ENCODE measurements at regions not wholly inside any gene's neighbourhood (a gene's known extent, or its start where the extent isn't known, plus 50 kb on each side); places are given as distances from the start of the nearest gene placed in this dataset.

DNA sequence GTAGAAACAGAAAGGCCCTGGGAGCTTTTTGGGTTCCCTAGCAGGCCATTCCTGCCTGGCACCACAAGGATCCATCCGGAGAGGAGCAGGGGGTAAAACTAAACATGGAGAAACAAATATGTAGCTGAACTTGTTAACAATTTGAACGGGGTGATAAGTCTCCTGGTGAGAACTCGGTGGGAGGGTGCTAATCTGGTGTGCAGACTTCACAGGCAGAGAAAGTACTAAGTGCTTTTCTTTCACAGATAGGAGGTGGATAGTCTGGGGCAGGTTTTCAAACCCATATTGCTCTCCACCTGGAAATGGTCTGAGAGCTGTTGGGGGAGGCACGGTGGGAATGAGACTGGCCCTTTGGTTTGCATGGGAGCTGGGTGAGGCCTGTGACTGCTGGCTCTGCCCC, 196.3 kb upstream of the FUT9 start (continued):
- TF ChIP-seq, protein P1, sequence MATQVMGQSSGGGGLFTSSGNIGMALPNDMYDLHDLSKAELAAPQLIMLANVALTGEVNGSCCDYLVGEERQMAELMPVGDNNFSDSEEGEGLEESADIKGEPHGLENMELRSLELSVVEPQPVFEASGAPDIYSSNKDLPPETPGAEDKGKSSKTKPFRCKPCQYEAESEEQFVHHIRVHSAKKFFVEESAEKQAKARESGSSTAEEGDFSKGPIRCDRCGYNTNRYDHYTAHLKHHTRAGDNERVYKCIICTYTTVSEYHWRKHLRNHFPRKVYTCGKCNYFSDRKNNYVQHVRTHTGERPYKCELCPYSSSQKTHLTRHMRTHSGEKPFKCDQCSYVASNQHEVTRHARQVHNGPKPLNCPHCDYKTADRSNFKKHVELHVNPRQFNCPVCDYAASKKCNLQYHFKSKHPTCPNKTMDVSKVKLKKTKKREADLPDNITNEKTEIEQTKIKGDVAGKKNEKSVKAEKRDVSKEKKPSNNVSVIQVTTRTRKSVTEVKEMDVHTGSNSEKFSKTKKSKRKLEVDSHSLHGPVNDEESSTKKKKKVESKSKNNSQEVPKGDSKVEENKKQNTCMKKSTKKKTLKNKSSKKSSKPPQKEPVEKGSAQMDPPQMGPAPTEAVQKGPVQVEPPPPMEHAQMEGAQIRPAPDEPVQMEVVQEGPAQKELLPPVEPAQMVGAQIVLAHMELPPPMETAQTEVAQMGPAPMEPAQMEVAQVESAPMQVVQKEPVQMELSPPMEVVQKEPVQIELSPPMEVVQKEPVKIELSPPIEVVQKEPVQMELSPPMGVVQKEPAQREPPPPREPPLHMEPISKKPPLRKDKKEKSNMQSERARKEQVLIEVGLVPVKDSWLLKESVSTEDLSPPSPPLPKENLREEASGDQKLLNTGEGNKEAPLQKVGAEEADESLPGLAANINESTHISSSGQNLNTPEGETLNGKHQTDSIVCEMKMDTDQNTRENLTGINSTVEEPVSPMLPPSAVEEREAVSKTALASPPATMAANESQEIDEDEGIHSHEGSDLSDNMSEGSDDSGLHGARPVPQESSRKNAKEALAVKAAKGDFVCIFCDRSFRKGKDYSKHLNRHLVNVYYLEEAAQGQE (IDR thresholded peaks at IDR 0.05; ENCODE audit: unreplicated experiment): no peak
- no peak for TF ChIP-seq STAT1 (IDR thresholded peaks at IDR 0.05; ENCODE audit: unreplicated experiment)
- TF ChIP-seq ZNF331 (CRISPR knock-in tag; IDR thresholded peaks at IDR 0.05; ENCODE audit: low read depth): no peak
- TF ChIP-seq, protein P2, sequence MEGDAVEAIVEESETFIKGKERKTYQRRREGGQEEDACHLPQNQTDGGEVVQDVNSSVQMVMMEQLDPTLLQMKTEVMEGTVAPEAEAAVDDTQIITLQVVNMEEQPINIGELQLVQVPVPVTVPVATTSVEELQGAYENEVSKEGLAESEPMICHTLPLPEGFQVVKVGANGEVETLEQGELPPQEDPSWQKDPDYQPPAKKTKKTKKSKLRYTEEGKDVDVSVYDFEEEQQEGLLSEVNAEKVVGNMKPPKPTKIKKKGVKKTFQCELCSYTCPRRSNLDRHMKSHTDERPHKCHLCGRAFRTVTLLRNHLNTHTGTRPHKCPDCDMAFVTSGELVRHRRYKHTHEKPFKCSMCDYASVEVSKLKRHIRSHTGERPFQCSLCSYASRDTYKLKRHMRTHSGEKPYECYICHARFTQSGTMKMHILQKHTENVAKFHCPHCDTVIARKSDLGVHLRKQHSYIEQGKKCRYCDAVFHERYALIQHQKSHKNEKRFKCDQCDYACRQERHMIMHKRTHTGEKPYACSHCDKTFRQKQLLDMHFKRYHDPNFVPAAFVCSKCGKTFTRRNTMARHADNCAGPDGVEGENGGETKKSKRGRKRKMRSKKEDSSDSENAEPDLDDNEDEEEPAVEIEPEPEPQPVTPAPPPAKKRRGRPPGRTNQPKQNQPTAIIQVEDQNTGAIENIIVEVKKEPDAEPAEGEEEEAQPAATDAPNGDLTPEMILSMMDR (conservative IDR thresholded peaks at IDR 0.05; ENCODE audit: low read depth in 2 of 2): no peak
- TF ChIP-seq JUNB (IDR thresholded peaks at IDR 0.05; ENCODE audit: unreplicated experiment): no peak
- TF ChIP-seq, protein P3, sequence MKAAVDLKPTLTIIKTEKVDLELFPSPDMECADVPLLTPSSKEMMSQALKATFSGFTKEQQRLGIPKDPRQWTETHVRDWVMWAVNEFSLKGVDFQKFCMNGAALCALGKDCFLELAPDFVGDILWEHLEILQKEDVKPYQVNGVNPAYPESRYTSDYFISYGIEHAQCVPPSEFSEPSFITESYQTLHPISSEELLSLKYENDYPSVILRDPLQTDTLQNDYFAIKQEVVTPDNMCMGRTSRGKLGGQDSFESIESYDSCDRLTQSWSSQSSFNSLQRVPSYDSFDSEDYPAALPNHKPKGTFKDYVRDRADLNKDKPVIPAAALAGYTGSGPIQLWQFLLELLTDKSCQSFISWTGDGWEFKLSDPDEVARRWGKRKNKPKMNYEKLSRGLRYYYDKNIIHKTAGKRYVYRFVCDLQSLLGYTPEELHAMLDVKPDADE (IDR thresholded peaks at IDR 0.05): no peak
- TF ChIP-seq POLR2AphosphoS5 (IDR thresholded peaks at IDR 0.05; ENCODE audit: low read depth): no peak

DNA sequence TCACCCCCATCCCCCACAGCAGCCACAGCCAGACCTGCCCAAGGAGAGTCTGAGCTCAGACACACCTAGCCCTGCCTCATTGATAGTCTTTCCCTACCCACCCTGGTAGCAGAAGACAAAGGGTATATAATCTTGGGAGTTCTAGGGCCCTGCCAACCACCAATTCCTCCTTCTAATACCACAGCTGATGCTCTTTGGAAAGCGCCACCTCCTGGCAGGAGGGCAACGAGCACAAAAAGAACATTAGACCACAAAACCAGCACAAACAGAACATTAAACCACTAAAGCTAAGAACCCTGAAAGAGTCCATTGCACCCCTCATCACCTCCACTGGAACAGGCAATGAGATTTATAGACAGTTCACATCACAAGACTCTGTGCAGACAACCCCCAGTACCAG, 195.8 kb upstream of the FUT9 start:
- Mint-ChIP-seq H3K27me3 (ENCODE audit: insufficient read depth, low read depth, poor library complexity) (no peaks in the 10 kb centered on the region), H3K4me1 (peaks cover 17% of the 10 kb centered on the region; the same call in 2 of the 3 replicates), H3K9me3 (peaks cover 5% of the 10 kb centered on the region; the same call in 2 of the 3 replicates), H3K27ac (no peak overlapping the region), H3K36me3 (ENCODE audit: low read depth) (no peaks in the 10 kb centered on the region), H3K4me3 (no peak overlapping the region)
- no peaks in the 10 kb centered on the region for H3K36me3 ChIP-seq (ENCODE audit: insufficient read depth)
- no peak overlapping the region for H3K27ac ChIP-seq (ENCODE audit: low read depth)
- H3K9me2 ChIP-seq (ENCODE audit: insufficient read depth): no peaks in the 10 kb centered on the region
- DNase-seq (ENCODE audit: low spot score): peak; percentile 60
- no peaks in the 10 kb centered on the region for H3K79me2 ChIP-seq (replicated peaks; ENCODE audit: insufficient read depth)
- no peak overlapping the region for H3K4me2 ChIP-seq
- H3K4me3 ChIP-seq: no peak overlapping the region
- peak; percentile 44 for ATAC-seq
- H3F3A ChIP-seq (replicated peaks; ENCODE audit: low read depth): no peaks in the 10 kb centered on the region
- H4K20me1 ChIP-seq (replicated peaks; ENCODE audit: insufficient read depth): no peaks in the 10 kb centered on the region
- H2AFZ ChIP-seq: peak overlapping the region; percentile 76; the same call in 1 of the 2 replicates
- H3K4me1 ChIP-seq (ENCODE audit: insufficient read depth): no peaks in the 10 kb centered on the region
- H3K27me3 ChIP-seq (ENCODE audit: insufficient read depth): no peaks in the 10 kb centered on the region
- TF ChIP-seq POLR2AphosphoS5 (IDR thresholded peaks at IDR 0.05; ENCODE audit: low read depth) (no peak), JUNB (IDR thresholded peaks at IDR 0.05; ENCODE audit: unreplicated experiment) (no peak), ZNF114 (CRISPR knock-in tag; IDR thresholded peaks at IDR 0.05) (no peak), NANOG (IDR thresholded peaks at IDR 0.05; ENCODE audit: borderline replicate concordance) (no peak), EZH2phosphoT487 (IDR thresholded peaks at IDR 0.05; ENCODE audit: unreplicated experiment) (no peak), STAT1 (IDR thresholded peaks at IDR 0.05; ENCODE audit: unreplicated experiment) (no peak)
- TF ChIP-seq, protein P1 (IDR thresholded peaks at IDR 0.05; ENCODE audit: unreplicated experiment): no peak
- TF ChIP-seq, protein P2 (conservative IDR thresholded peaks at IDR 0.05; ENCODE audit: low read depth in 2 of 2): peak; percentile 76 to 78
